A549 (cell line): ENCODE measurements at regions not wholly inside any gene's neighbourhood (a gene's known extent, or its start where the extent isn't known, plus 50 kb on each side); places are given as distances from the start of the nearest gene placed in this dataset.

Experiments
- ATAC-seq, 2 experiments: fragments of 200-7000 bp in 1 of 2; fragments of >200 bp in 1 of 2; cut with Nextera tagmentation in 1 of 2; cut with Tn5 transposase in 1 of 2; 3 replicates each; pipeline versions ENCODE4 v1.8.0 to v1.9.1; 2018 to 2020; ENCODE audit warnings: mild to moderate bottlenecking in 1 of 2, moderate library complexity in 1 of 2
- CTCF ChIA-PET: fragments of 300-600 bp; sonication (Branson Sonifier 250); formaldehyde crosslinking; extraction: SDS; loops from one replicate; lab custom pipeline; 2021; ENCODE audit warnings: antibody characterized with exemption, inconsistent platforms; lab: Yijun Ruan, JAX
- POLR2A ChIA-PET: fragments of 350-600 bp; formaldehyde crosslinking; extraction: SDS; loops from one replicate; lab custom pipeline; 2021; ENCODE audit warnings: antibody characterized with exemption, inconsistent platforms; lab: Yijun Ruan, JAX
- DNase-seq, 2 experiments: peaks; one replicate each; pipeline versions ENCODE4 v3.0.0 to v3.0.0-alpha.2; 2011 to 2016; ENCODE audit warnings: low read depth in 1 of 2, low spot score in 1 of 2
- FAIRE-seq: peaks from 2 replicates; lab custom pipeline; 2011; peaks lifted over from hg19 to GRCh38; lab: Jason Lieb, UNC
- H3K27ac ChIP-seq, 2 experiments: fragments of >200 bp; sonication (Bioruptor Twin); formaldehyde crosslinking; 3 replicates each; pipeline ENCODE4 v1.5.1; 2016 to 2017
- H3K4me1 ChIP-seq: fragments of >200 bp; sonication (Bioruptor Twin); formaldehyde crosslinking; 3 replicates; pipeline ENCODE4 v1.6.1; 2016
- H3K4me2 ChIP-seq: fragments of >200 bp; sonication (Bioruptor Twin); formaldehyde crosslinking; 3 replicates; pipeline ENCODE4 v1.6.1; 2016
- H3K4me3 ChIP-seq: fragments of >200 bp; sonication (Bioruptor Twin); formaldehyde crosslinking; 3 replicates; pipeline ENCODE4 v1.5.1; 2016
- H3K9me3 ChIP-seq: fragments of >200 bp; sonication (Bioruptor Twin); formaldehyde crosslinking; 3 replicates; pipeline ENCODE4 v1.6.1; 2016
- ATOH8 ChIP-seq: fragments of 250-450 bp; sonication (Bioruptor Pico); IDR thresholded peaks from 2 replicates; pipeline ENCODE4 v1.5.0; 2020; ENCODE audit warnings: low read depth, mild to moderate bottlenecking, moderate library complexity
- BHLHE40 ChIP-seq: IDR thresholded peaks from 2 replicates; pipeline ENCODE4 v1.6.1; 2012; ENCODE audit warnings: low read depth, low read length, inconsistent platforms
- CBX2 ChIP-seq: fragments of 200-600 bp; sonication (generic); IDR thresholded peaks from 2 replicates; pipeline ENCODE4 v1.6.1; 2016; ENCODE audit warnings: low read depth, mild to moderate bottlenecking, borderline replicate concordance
- CHD4 ChIP-seq: fragments of 200-600 bp; sonication (generic); IDR thresholded peaks from 2 replicates; pipeline ENCODE4 v1.6.1; 2016; ENCODE audit warnings: antibody characterized with exemption, mild to moderate bottlenecking, borderline replicate concordance
- EHMT2 ChIP-seq: fragments of 200-600 bp; sonication (generic); IDR thresholded peaks from 2 replicates; pipeline ENCODE4 v1.6.1; 2016; ENCODE audit warnings: antibody characterized with exemption, low read depth, mild to moderate bottlenecking, moderate library complexity
- FOSB ChIP-seq: fragments of 250-450 bp; sonication (Bioruptor Pico); IDR thresholded peaks from 2 replicates; pipeline ENCODE4 v1.5.0; 2020; ENCODE audit warnings: mild to moderate bottlenecking, moderate library complexity
- FOSL2 ChIP-seq, 2 experiments: fragments of 450-650 bp in 1 of 2; fragments of >200 bp in 1 of 2; sonication (Bioruptor Twin) in 1 of 2; formaldehyde crosslinking; IDR thresholded peaks; 2 replicates each; pipeline versions ENCODE4 v1.5.0 to v1.6.1; 2016 to 2020; ENCODE audit warnings: mild to moderate bottlenecking in 1 of 2, moderate library complexity in 1 of 2
- HDAC2 ChIP-seq: fragments of 200-600 bp; sonication (generic); IDR thresholded peaks from 2 replicates; pipeline ENCODE4 v1.6.1; 2016
- HES2 ChIP-seq: fragments of >200 bp; sonication (Bioruptor Twin); formaldehyde crosslinking; IDR thresholded peaks from 2 replicates; pipeline ENCODE4 v1.6.1; 2016
- HEYL ChIP-seq: fragments of 250-450 bp; sonication (Bioruptor Pico); IDR thresholded peaks from 2 replicates; pipeline ENCODE4 v1.8.0; 2021; ENCODE audit warnings: mild to moderate bottlenecking, moderate library complexity
- HOXB5 ChIP-seq: fragments of 250-450 bp; sonication (Bioruptor Pico); IDR thresholded peaks from 2 replicates; pipeline ENCODE4 v1.5.0; 2020; ENCODE audit warnings: mild to moderate bottlenecking, moderate library complexity
- JUN ChIP-seq, 2 experiments: fragments of >200 bp; sonication (Bioruptor Twin); formaldehyde crosslinking; IDR thresholded peaks; 2 replicates in 1 of 2; 3 replicates in 1 of 2; pipeline ENCODE4 v1.6.1; 2016 to 2017
- JUNB ChIP-seq: fragments of >200 bp; sonication (Bioruptor Twin); formaldehyde crosslinking; IDR thresholded peaks from 2 replicates; pipeline ENCODE4 v1.6.1; 2016
- KDM1A ChIP-seq: fragments of 200-600 bp; sonication (generic); IDR thresholded peaks from 2 replicates; pipeline ENCODE4 v1.6.1; 2016; ENCODE audit warnings: low read depth, mild to moderate bottlenecking
- MAFK ChIP-seq: fragments of 450-650 bp; IDR thresholded peaks from 2 replicates; pipeline ENCODE4 v1.6.1; 2014; ENCODE audit not compliant: partially characterized antibody
- MAZ ChIP-seq: fragments of 150-350 bp; IDR thresholded peaks from 2 replicates; pipeline ENCODE4 v1.6.1; 2014; ENCODE audit warnings: antibody characterized with exemption, low read depth, low read length, borderline replicate concordance
- MYC ChIP-seq: IDR thresholded peaks from 2 replicates; pipeline ENCODE4 v1.6.1; 2012; ENCODE audit warnings: mild to moderate bottlenecking, inconsistent platforms, low read length, improper control_type of control experiment, borderline replicate concordance
- NPAS2 ChIP-seq: fragments of 250-450 bp; sonication (Bioruptor Pico); IDR thresholded peaks from 2 replicates; pipeline ENCODE4 v1.8.0; 2022; ENCODE audit warnings: mild to moderate bottlenecking, moderate library complexity, borderline replicate concordance
- NR3C1 ChIP-seq: fragments of >200 bp; sonication (Bioruptor Twin); formaldehyde crosslinking; IDR thresholded peaks from 3 replicates; pipeline ENCODE4 v1.6.1; 2017
- POLR2AphosphoS2 ChIP-seq: conservative IDR thresholded peaks from 2 replicates; pipeline ENCODE4 v1.6.1; 2012; ENCODE audit warnings: low read length, improper control_type of control experiment, inconsistent platforms
- RARB ChIP-seq: fragments of 250-450 bp; sonication (Bioruptor Pico); IDR thresholded peaks from 2 replicates; pipeline ENCODE4 v1.8.0; 2021; ENCODE audit warnings: mild to moderate bottlenecking, moderate library complexity
- RCOR1 ChIP-seq: fragments of 150-350 bp; IDR thresholded peaks from 2 replicates; pipeline ENCODE4 v1.6.1; 2014; ENCODE audit warnings: antibody characterized with exemption, low read length, low read depth
- RFX5 ChIP-seq: fragments of 450-650 bp; IDR thresholded peaks from 2 replicates; pipeline ENCODE4 v1.7.1; 2014; ENCODE audit warnings: antibody characterized with exemption, mild to moderate bottlenecking, moderate library complexity
- RNF2 ChIP-seq: fragments of 200-600 bp; sonication (generic); IDR thresholded peaks from 2 replicates; pipeline ENCODE4 v1.6.1; 2016; ENCODE audit warnings: low read depth, mild to moderate bottlenecking, antibody characterized with exemption, moderate library complexity, borderline replicate concordance
- SREBF2 ChIP-seq: fragments of 450-650 bp; IDR thresholded peaks from 2 replicates; pipeline ENCODE4 v1.6.1; 2014; ENCODE audit warnings: mild to moderate bottlenecking, moderate library complexity
- ZC3H11A ChIP-seq: fragments of 450-650 bp; IDR thresholded peaks from 2 replicates; pipeline ENCODE4 v1.6.1; 2014; ENCODE audit warnings: antibody characterized with exemption, mild to moderate bottlenecking
- ZNF302 ChIP-seq: fragments of 250-450 bp; sonication (Bioruptor Pico); IDR thresholded peaks from 2 replicates; pipeline ENCODE4 v1.9.0; 2021; ENCODE audit warnings: inconsistent platforms, mild to moderate bottlenecking, moderate library complexity
- WGBS: methylation state at CpG from one replicate; pipeline ENCODE4 v1.1.6; 2017; ENCODE audit errors: missing lambda C conversion rate; 5-methylcytosine and 5-hydroxymethylcytosine counted together
- TF ChIP-seq, protein P1 (sequence below): fragments of 150-350 bp; IDR thresholded peaks from 2 replicates; pipeline ENCODE4 v1.6.1; 2014; ENCODE audit warnings: low read depth, mild to moderate bottlenecking, low read length
- TF ChIP-seq, protein P2 (sequence below): IDR thresholded peaks from 2 replicates; pipeline ENCODE4 v1.6.1; 2012

- Histone ChIP-seq H3K9me3 (no peaks in the 10 kb centered on the region), H3K4me3 (no peak overlapping the region), H3K4me2 (no peak overlapping the region), H3K27ac (no peak overlapping the region), H3K4me1 (no peaks in the 10 kb centered on the region)
- DNase-seq: no peak
- WGBS: 75% methylated on average over 9 of the region's 9 CpGs
- ATAC-seq: no peak
- TF ChIP-seq JUN (IDR thresholded peaks at IDR 0.05) (no peak), CHD4 (no peak), BHLHE40 (no peak), RARB (no peak), MYC (no peak), NPAS2 (CRISPR knock-in tag) (no peak), KDM1A (no peak), FOSL2 (IDR thresholded peaks at IDR 0.05) (no peak), FOSL2 (CRISPR knock-in tag; IDR thresholded peaks at IDR 0.05) (no peak), NR3C1 (no peak), ZNF302 (CRISPR knock-in tag) (no peak)
- ChIA-PET CTCF (interaction anchor here (0.6 kb wide), 1 partner anchor 296 kb away, joined by 3 read pairs; no protein-coding TSS in a partner anchor), POLR2A (no interaction called here)
- FAIRE-seq: no peak
These were observed 552.9 kb upstream of the EPHA5 start for GRCh38 chr4:66223068-66223703.

- no peaks in the 10 kb centered on the region for H3K9me3 ChIP-seq
- 47% methylated on average over 2 of the region's 2 CpGs for WGBS
- ChIA-PET POLR2A (no interaction called here), CTCF (no interaction called here)
- H3K4me3 ChIP-seq: no peak overlapping the region
- H3K27ac ChIP-seq: no peak overlapping the region
- no peak for ATAC-seq
- no peak for DNase-seq
- H3K4me1 ChIP-seq: no peaks in the 10 kb centered on the region
- H3K4me2 ChIP-seq: no peak overlapping the region
- no peak for FAIRE-seq
- TF ChIP-seq ZC3H11A: no peak
- no peak for TF ChIP-seq MAZ
- no peak for TF ChIP-seq RCOR1
- no peak for TF ChIP-seq BHLHE40
- TF ChIP-seq HDAC2: no peak
- no peak for TF ChIP-seq HOXB5 (CRISPR knock-in tag)
- TF ChIP-seq EHMT2: no peak
- TF ChIP-seq FOSB (CRISPR knock-in tag): no peak
- TF ChIP-seq ATOH8 (CRISPR knock-in tag): no peak
- TF ChIP-seq HEYL (CRISPR knock-in tag): no peak
- no peak for TF ChIP-seq MAFK
- TF ChIP-seq, protein P1, sequence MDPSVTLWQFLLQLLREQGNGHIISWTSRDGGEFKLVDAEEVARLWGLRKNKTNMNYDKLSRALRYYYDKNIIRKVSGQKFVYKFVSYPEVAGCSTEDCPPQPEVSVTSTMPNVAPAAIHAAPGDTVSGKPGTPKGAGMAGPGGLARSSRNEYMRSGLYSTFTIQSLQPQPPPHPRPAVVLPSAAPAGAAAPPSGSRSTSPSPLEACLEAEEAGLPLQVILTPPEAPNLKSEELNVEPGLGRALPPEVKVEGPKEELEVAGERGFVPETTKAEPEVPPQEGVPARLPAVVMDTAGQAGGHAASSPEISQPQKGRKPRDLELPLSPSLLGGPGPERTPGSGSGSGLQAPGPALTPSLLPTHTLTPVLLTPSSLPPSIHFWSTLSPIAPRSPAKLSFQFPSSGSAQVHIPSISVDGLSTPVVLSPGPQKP: no peak
- no peak for TF ChIP-seq HES2
- TF ChIP-seq POLR2AphosphoS2: no peak
- no peak for TF ChIP-seq RARB
These were observed 549.1 kb upstream of the EPHA5 start for GRCh38 chr4:66219401-66219800.

GRCh38 chr4:66216252-66216651 is 546.0 kb upstream of the EPHA5 start:
- CTCF ChIA-PET: no interaction called here
- DNase-seq: no peak
- H3K4me2 ChIP-seq: no peak overlapping the region
- TF ChIP-seq, protein P2, sequence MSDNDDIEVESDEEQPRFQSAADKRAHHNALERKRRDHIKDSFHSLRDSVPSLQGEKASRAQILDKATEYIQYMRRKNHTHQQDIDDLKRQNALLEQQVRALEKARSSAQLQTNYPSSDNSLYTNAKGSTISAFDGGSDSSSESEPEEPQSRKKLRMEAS: no peak
- no peak for TF ChIP-seq SREBF2
- no peak for TF ChIP-seq HOXB5 (CRISPR knock-in tag)
- no peak for TF ChIP-seq RNF2
- TF ChIP-seq RFX5: no peak
- TF ChIP-seq CBX2: no peak
- TF ChIP-seq RARB: no peak
- no peak for TF ChIP-seq JUNB
- no peak for TF ChIP-seq ZNF302 (CRISPR knock-in tag)
- POLR2A ChIA-PET: no interaction called here
- H3K9me3 ChIP-seq: no peaks in the 10 kb centered on the region
- H3K4me1 ChIP-seq: no peaks in the 10 kb centered on the region
- H3K4me3 ChIP-seq: no peak overlapping the region
- no peak for FAIRE-seq
- H3K27ac ChIP-seq: no peak overlapping the region
- no peak for ATAC-seq
